CD14-positive monocyte (primary cell): ENCODE measurements at regions not wholly inside any gene's neighbourhood (a gene's known extent, or its start where the extent isn't known, plus 50 kb on each side); places are given as distances from the start of the nearest gene placed in this dataset.

Experiments
- DNase-seq, 3 donors: peaks; one replicate each; pipeline ENCODE4 v3.0.0-alpha.2; 2011 to 2022
- H2AFZ ChIP-seq: 2 replicates; pipeline ENCODE4 v1.6.0; 2012; ENCODE audit warnings: mild to moderate bottlenecking, low read depth, low read length, inconsistent platforms; ENCODE audit not compliant: insufficient read depth, poor library complexity, severe bottlenecking
- H3K27ac ChIP-seq, 2 donors: 1 replicate in 1 of 2; 2 replicates in 1 of 2; pipeline ENCODE4 v1.5.1; 2012 to 2013; ENCODE audit warnings: low read length in 2 of 2, control low read depth in 1 of 2, inconsistent platforms in 1 of 2, low read depth in 1 of 2, mild to moderate bottlenecking in 1 of 2
- H3K27me3 ChIP-seq, 2 donors: one replicate each; pipeline versions ENCODE4 v1.6.0 to v1.6.1; 2011 to 2013; ENCODE audit warnings: low read length in 2 of 2; ENCODE audit not compliant: control insufficient read depth in 2 of 2, insufficient read depth in 2 of 2
- H3K36me3 ChIP-seq, 2 donors: replicated peaks in 1 of 2; 1 replicate in 1 of 2; 2 replicates in 1 of 2; pipeline versions ENCODE4 v1.5.1 to v1.6.1; 2012 to 2013; ENCODE audit warnings: low read length in 2 of 2, control low read depth in 1 of 2, inconsistent platforms in 1 of 2, mild to moderate bottlenecking in 1 of 2; ENCODE audit not compliant: insufficient read depth in 2 of 2, control insufficient read depth in 1 of 2
- H3K4me1 ChIP-seq, 2 donors: 1 replicate in 1 of 2; 2 replicates in 1 of 2; pipeline versions ENCODE4 v1.5.1 to v1.6.1; 2012 to 2013; ENCODE audit warnings: low read length in 2 of 2, control low read depth in 1 of 2, inconsistent platforms in 1 of 2, mild to moderate bottlenecking in 1 of 2, moderate library complexity in 1 of 2; ENCODE audit not compliant: insufficient read depth in 2 of 2, control insufficient read depth in 1 of 2
- H3K4me2 ChIP-seq: replicated peaks from 2 replicates; pipeline ENCODE3; 2012; ENCODE audit warnings: low read length, moderate library complexity, mild to moderate bottlenecking; ENCODE audit not compliant: poor library complexity, severe bottlenecking; ENCODE audit errors: extremely low read depth
- H3K4me3 ChIP-seq, 3 experiments: fragments of 200-600 bp in 1 of 3; sonication (generic) in 1 of 3; replicated peaks in 1 of 3; 1 replicate in 2 of 3; 2 replicates in 1 of 3; pipeline ENCODE4 v1.5.1; 2011 to 2013; ENCODE audit warnings: low read length in 3 of 3, mild to moderate bottlenecking in 3 of 3, control low read depth in 2 of 3, low read depth in 2 of 3, inconsistent platforms in 1 of 3, moderate library complexity in 1 of 3
- H3K79me2 ChIP-seq: 2 replicates; pipeline ENCODE4 v1.6.0; 2012; ENCODE audit warnings: mild to moderate bottlenecking, control low read depth, inconsistent platforms, low read length, moderate library complexity; ENCODE audit not compliant: insufficient read depth
- H3K9ac ChIP-seq: 2 replicates; pipeline ENCODE4 v1.6.0; 2017; ENCODE audit warnings: low read length, mild to moderate bottlenecking; ENCODE audit not compliant: insufficient read depth, poor library complexity, severe bottlenecking
- H3K9me3 ChIP-seq, 2 donors: replicated peaks in 1 of 2; 1 replicate in 1 of 2; 2 replicates in 1 of 2; pipeline versions ENCODE4 v1.5.1 to v1.6.1; 2012 to 2013; ENCODE audit warnings: low read length in 2 of 2, control low read depth in 1 of 2; ENCODE audit not compliant: control insufficient read depth in 1 of 2, insufficient read depth in 1 of 2
- H4K20me1 ChIP-seq: 2 replicates; pipeline ENCODE4 v1.6.0; 2012; ENCODE audit warnings: mild to moderate bottlenecking, low read length, control low read depth, moderate library complexity; ENCODE audit not compliant: insufficient read depth
- H3K27ac Mint-ChIP-seq, 7 donors: one replicate each; pipeline ENCODE4 v1.8.0; 2020; ENCODE audit warnings: mild to moderate bottlenecking in 7 of 7, mixed read lengths in 7 of 7, moderate library complexity in 6 of 7, inconsistent platforms in 2 of 7
- H3K27me3 Mint-ChIP-seq, 3 donors: one replicate each; pipeline ENCODE4 v1.8.0; 2021 to 2022; ENCODE audit warnings: low read depth in 3 of 3, mild to moderate bottlenecking in 3 of 3, mixed read lengths in 3 of 3, moderate library complexity in 3 of 3, inconsistent platforms in 1 of 3
- H3K36me3 Mint-ChIP-seq, 2 donors: one replicate each; pipeline ENCODE4 v1.8.0; 2020; ENCODE audit warnings: mixed read lengths in 2 of 2, inconsistent platforms in 1 of 2, mild to moderate bottlenecking in 1 of 2
- H3K4me1 Mint-ChIP-seq: one replicate; pipeline ENCODE4 v1.8.0; 2020; ENCODE audit warnings: mild to moderate bottlenecking, mixed read lengths
- H3K4me3 Mint-ChIP-seq, 2 donors: one replicate each; pipeline ENCODE4 v1.8.0; 2020; ENCODE audit warnings: mild to moderate bottlenecking in 2 of 2, mixed read lengths in 2 of 2, moderate library complexity in 1 of 2
- H3K9me3 Mint-ChIP-seq, 7 donors: one replicate each; pipeline ENCODE4 v1.8.0; 2020 to 2022; ENCODE audit warnings: mixed read lengths in 7 of 7, mild to moderate bottlenecking in 6 of 7, moderate library complexity in 6 of 7, inconsistent platforms in 2 of 7
- CTCF ChIP-seq: fragments of 200-600 bp; IDR thresholded peaks from one replicate; pipeline ENCODE4 v1.8.0; 2022; ENCODE audit warnings: antibody characterized with exemption, mild to moderate bottlenecking
- WGBS: methylation state at CpG from one replicate; pipeline ENCODE4 v1.1.5; 2013; ENCODE audit warnings: missing lambda C conversion rate; ENCODE audit not compliant: insufficient coverage; 5-methylcytosine and 5-hydroxymethylcytosine counted together
- intact Hi-C, 2 donors: fragments of 100-400 bp; cut with micrococcal nuclease; formaldehyde crosslinking; loops; one replicate each; pipeline versions ENCODE4 v1.15.0 to v1.15.1; 2023

- no peak overlapping the region for H3K4me3 ChIP-seq
- no peak overlapping the region for H3K9ac ChIP-seq
- no peak for TF ChIP-seq CTCF
- no peak overlapping the region for H3K27ac Mint-ChIP-seq
- H4K20me1 ChIP-seq = no peaks in the 10 kb centered on the region
- H3K79me2 ChIP-seq = no peaks in the 10 kb centered on the region
- no peak overlapping the region for H3K27ac ChIP-seq
- DNase-seq = no peak
- H3K27me3 ChIP-seq = no peaks in the 10 kb centered on the region
- no peak overlapping the region for H3K4me3 Mint-ChIP-seq
- no peaks in the 10 kb centered on the region for H3K4me1 ChIP-seq
- H3K36me3 Mint-ChIP-seq = no peaks in the 10 kb centered on the region
- no peak overlapping the region for H3K4me2 ChIP-seq
- peaks cover 15 to 24% of the 10 kb centered on the region in 2 donors for H3K9me3 ChIP-seq
- peaks cover 0 to 10% (median 6%) of the 10 kb centered on the region in 7 donors for H3K9me3 Mint-ChIP-seq
- H3K4me1 Mint-ChIP-seq = no peaks in the 10 kb centered on the region
- H3K36me3 ChIP-seq = no peaks in the 10 kb centered on the region
- H3K27me3 Mint-ChIP-seq = no peaks in the 10 kb centered on the region
- intact Hi-C loops = no loop called here
- H2AFZ ChIP-seq = no peak overlapping the region
Measured at GRCh38 chr4:148923881-148924280, 481.7 kb upstream of the NR3C2 start.

- peaks cover 0 to 8% (median 5%) of the 10 kb centered on the region in 7 donors for H3K9me3 Mint-ChIP-seq
Measured at GRCh38 chr4:148922497-148922896, 480.3 kb upstream of the NR3C2 start.

More at GRCh38 chr4:148922497-148922896, 480.3 kb upstream of the NR3C2 start:
- Histone ChIP-seq H3K27ac (no peak overlapping the region), H2AFZ (no peak overlapping the region), H4K20me1 (no peaks in the 10 kb centered on the region), H3K9ac (no peak overlapping the region), H3K36me3 (no peaks in the 10 kb centered on the region), H3K4me3 (no peak overlapping the region), H3K4me2 (no peak overlapping the region), H3K4me1 (no peaks in the 10 kb centered on the region), H3K79me2 (no peaks in the 10 kb centered on the region), H3K9me3 (peaks cover 15 to 22% of the 10 kb centered on the region in 2 donors), H3K27me3 (no peaks in the 10 kb centered on the region)
- H3K36me3 Mint-ChIP-seq = no peaks in the 10 kb centered on the region
- TF ChIP-seq CTCF = no peak
- no peak for DNase-seq
- intact Hi-C loops = no loop called here
- no peak overlapping the region for H3K27ac Mint-ChIP-seq
- H3K4me1 Mint-ChIP-seq = no peaks in the 10 kb centered on the region
- H3K4me3 Mint-ChIP-seq = no peak overlapping the region
- H3K27me3 Mint-ChIP-seq = no peaks in the 10 kb centered on the region
- no CpG with 5 or more reads among the region's 1 CpG for WGBS
